ENCODE measurements at regions not wholly inside any gene's neighbourhood (a gene's known extent, or its start where the extent isn't known, plus 50 kb on each side); places are given as distances from the start of the nearest gene placed in this dataset.

- TF ChIP-seq PATZ1 (CRISPR knock-in tag; IDR thresholded peaks at IDR 0.05; ENCODE audit: borderline replicate concordance) (no peak), RARB (CRISPR knock-in tag; IDR thresholded peaks at IDR 0.05) (no peak), BACH2 (CRISPR knock-in tag; IDR thresholded peaks at IDR 0.05; ENCODE audit: borderline replicate concordance) (no peak), ZFP30 (CRISPR knock-in tag; IDR thresholded peaks at IDR 0.05) (no peak), GLIS3 (CRISPR knock-in tag; IDR thresholded peaks at IDR 0.05) (no peak), TCF4 (CRISPR knock-in tag; IDR thresholded peaks at IDR 0.05; ENCODE audit: borderline replicate concordance) (no peak), SNAI2 (CRISPR knock-in tag; IDR thresholded peaks at IDR 0.05) (no peak), ARNTL (CRISPR knock-in tag; IDR thresholded peaks at IDR 0.05; ENCODE audit: borderline replicate concordance, low read depth) (no peak), ESRRG (CRISPR knock-in tag; IDR thresholded peaks at IDR 0.05) (no peak), CSDC2 (CRISPR knock-in tag; IDR thresholded peaks at IDR 0.05) (no peak), PPARA (CRISPR knock-in tag; IDR thresholded peaks at IDR 0.05; ENCODE audit: borderline replicate concordance) (no peak), ZNF70 (CRISPR knock-in tag; IDR thresholded peaks at IDR 0.05) (no peak)
- TF ChIP-seq, protein P1, sequence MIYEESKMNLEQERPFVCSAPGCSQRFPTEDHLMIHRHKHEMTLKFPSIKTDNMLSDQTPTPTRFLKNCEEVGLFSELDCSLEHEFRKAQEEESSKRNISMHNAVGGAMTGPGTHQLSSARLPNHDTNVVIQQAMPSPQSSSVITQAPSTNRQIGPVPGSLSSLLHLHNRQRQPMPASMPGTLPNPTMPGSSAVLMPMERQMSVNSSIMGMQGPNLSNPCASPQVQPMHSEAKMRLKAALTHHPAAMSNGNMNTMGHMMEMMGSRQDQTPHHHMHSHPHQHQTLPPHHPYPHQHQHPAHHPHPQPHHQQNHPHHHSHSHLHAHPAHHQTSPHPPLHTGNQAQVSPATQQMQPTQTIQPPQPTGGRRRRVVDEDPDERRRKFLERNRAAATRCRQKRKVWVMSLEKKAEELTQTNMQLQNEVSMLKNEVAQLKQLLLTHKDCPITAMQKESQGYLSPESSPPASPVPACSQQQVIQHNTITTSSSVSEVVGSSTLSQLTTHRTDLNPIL (CRISPR knock-in tag; IDR thresholded peaks at IDR 0.05; ENCODE audit: low read depth) = no peak
These were observed 180.4 kb downstream of the OR13H1 start for GRCh38 chrX:131724292-131724691.

All from SK-N-SH treated with all-trans-retinoic acid at 6 μM for 48 hours (cell line).